NOMO-1 (cell line): ENCODE measurements at regions not wholly inside any gene's neighbourhood (a gene's known extent, or its start where the extent isn't known, plus 50 kb on each side); places are given as distances from the start of the nearest gene placed in this dataset.
"Not testable (repeated sequence)": the region's sequence is repeated elsewhere in the genome, so short reads cannot be mapped to it uniquely, and the experiment has no call there.

ENCODE experiments used
- DNase-seq, 2 experiments: peaks; one replicate each; lab custom pipeline; 2025; ENCODE audit not compliant: unreplicated experiment in 2 of 2; lab: John Stamatoyannopoulos, UW

DNA sequence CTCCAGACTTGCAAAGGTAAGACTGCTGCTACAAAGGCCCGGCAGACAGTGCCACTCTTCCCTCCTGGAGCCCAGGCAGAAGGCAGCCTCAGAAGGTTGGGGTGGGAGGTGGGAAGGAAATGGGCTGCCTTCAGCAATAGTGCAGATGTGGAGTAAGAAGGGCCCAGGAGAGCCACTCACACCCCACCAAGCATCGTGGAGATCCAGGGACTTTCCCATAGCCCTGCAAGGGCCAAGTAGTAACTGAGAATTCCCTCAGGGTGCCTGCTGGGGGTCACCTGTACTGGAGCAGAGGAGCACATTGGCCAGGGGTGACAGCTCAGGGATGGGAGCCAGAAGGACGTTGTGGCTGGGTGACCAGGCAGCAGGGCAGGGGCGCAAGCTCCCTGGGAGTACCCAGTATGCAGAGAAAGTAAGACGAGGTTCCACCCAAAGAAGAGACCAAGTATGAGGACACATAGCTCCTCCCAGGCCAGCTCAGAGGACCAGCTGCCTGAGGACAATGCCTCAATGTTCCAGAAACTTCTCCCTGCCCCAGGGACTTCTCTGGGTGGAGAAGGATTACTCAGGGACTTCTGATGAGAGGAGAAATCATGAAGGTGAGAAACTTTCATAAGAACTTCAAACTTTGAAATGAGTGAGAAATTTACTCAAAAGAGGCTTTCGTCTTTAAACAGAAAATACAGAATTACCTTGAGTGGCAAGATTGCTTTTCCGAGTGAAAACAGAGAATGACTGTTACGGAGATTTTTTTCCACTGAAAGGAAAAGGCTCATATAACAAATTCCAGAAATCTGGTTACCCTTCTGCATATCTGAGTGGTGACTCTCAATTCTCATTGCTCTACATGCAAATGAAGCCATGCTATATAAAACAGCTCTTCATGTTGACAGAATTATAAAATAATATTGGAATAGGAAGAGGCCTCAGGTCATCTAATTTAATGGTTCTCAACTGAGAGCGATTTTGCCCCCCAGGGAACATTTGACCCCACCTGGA lies 87.9 kb upstream of the TRIO start:
- no peak for DNase-seq

- DNase-seq = no peak
Observed at GRCh38 chr5:14054111-14054854, 88.9 kb upstream of the TRIO start.

- no peak for DNase-seq
Observed at GRCh38 chr5:14050821-14051220, 92.3 kb upstream of the TRIO start.

GRCh38 chr5:14048434-14048833 lies 94.7 kb upstream of the TRIO start:
- DNase-seq = no peak

DNA sequence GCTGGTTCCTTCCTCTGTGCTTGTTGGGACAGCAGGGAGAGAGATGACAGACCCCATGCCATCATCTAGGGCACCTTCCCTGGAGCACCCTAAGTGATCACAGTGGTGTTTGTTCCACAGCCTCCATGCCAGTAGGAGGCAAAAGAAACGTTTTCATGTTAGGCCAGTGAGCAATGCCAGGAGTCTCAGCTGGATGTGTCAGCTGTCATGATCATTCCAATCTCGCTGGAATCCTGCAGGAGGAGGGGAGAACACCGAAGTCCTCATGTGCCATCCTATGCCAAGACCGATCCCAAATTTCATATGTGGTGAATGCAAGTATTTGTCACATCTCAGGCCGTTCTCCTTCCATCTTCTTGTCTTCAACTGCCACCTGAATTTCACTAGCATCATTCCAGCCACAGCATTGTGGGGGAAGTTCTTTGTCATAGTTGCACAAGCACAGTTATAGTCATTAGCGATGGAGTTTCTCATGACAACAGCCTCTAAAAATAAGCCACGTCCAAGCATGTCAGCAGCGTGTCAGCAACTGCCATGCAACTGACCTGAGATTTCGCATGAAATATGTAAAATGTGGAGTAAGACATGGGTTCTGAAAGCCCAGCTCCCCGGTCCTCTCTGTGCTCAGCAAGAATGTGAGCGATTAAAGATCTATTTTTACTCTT lies 97.2 kb upstream of the DNAH5 start:
- DNase-seq = peak in 1 of 2 experiments; percentile 66

GRCh38 chr5:14040542-14040941 lies 96.1 kb upstream of the DNAH5 start:
- no peak for DNase-seq

DNA sequence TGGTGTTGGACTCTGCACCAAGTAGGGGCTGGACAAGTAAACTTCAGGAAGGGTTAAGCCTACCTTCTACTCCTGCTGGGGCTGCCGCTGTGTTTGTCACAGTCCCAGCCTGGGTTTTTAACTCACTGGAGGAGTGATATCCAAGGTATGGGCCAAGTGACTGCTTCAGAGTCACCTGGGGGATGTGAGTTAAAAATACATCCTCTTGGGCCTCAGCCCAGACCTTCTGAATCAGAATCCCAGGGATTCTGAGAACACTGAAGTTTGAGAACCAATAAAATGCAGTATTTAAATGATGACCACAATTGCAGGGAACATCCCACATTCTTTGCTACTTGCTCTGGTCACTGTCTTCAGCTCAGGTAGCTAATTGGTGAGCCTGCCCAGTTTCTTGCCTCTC lies 95.1 kb upstream of the DNAH5 start:
- DNase-seq = no peak

GRCh38 chr5:14039063-14039462 lies 94.6 kb upstream of the DNAH5 start:
- DNase-seq = no peak

DNA sequence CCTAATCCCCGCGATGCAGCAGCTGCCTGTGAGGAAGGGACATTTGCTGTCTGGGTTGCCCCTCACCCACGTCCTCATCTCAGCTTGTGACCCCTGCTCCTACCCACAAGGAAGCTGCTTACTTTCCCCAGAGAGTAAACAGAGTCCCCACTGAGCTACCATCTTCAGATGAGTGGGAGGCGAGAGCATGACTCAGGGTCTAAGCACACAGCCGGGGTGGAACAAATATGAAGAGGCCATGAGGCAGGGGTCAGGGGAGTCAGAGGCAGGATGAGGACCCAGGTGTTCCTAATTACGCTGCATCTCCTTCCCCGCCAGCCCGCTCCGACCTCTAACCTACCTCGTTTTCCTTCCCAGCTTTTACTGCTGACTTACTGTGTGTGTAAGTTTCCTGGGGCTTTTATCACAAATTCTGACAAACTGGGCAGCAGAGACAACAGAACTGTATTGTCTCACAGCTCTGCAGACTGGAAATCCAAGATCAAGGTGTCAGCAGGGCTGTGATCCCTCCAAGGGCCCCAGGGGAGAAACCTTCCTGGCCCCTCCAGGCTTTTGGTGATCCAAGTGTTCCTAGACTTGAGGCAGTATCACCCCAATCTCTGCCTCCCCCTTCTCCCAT lies 94.0 kb upstream of the DNAH5 start:
- no peak for DNase-seq

- DNase-seq = no peak
Observed at GRCh38 chr5:14036947-14037346, 92.5 kb upstream of the DNAH5 start.

- no peak for DNase-seq
Observed at GRCh38 chr5:14036514-14036913, 92.0 kb upstream of the DNAH5 start.

- peak; percentile 20 to 85 for DNase-seq
Observed at GRCh38 chr5:14035859-14036503, 91.5 kb upstream of the DNAH5 start.

DNA sequence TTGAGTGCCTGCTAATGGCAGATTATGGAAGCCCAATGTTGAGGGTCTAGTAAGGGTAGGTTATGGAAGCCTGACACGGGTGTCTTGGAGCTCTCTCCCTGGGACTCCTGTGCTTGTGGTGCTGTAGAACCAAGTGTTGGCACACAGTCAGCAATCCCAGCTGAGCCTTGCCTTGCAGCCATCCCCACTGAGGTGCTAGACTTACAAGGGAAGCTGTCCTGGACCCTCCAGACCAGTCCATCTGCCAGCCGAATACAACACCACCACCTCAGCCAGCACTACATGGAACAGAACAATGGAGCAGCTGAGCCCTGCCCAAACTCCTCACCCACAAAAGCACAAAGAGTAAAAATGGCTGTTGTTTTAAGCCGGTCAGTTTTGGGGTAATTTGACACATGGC lies 90.5 kb upstream of the DNAH5 start:
- no peak for DNase-seq

GRCh38 chr5:14032918-14033317 lies 88.4 kb upstream of the DNAH5 start:
- no peak for DNase-seq

- no peak for DNase-seq
Observed at GRCh38 chr5:14028938-14029584, 84.6 kb upstream of the DNAH5 start.

- no peak for DNase-seq
Observed at GRCh38 chr5:14028188-14028587, 83.7 kb upstream of the DNAH5 start.

GRCh38 chr5:14025569-14026286 lies 81.2 kb upstream of the DNAH5 start:
- DNase-seq = no peak

DNA sequence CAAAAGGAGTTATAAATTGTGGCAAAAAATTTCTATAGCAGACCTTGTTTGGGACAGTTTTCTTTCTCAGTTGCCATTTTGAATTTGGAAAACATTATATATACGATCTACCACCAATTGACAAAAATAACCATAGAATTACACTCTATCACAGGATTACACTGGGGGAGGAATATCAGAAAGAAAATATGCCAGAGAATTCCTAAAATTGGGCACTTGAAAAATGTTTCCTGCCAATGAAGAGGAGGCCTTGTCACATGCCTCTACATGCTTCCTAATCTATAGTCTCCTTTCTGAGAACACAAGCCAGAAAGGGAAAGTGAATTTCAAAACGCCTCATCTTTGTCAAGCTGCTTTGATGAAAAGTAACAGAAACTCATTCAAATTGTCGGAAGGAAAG lies 78.5 kb upstream of the DNAH5 start:
- no peak for DNase-seq

DNA sequence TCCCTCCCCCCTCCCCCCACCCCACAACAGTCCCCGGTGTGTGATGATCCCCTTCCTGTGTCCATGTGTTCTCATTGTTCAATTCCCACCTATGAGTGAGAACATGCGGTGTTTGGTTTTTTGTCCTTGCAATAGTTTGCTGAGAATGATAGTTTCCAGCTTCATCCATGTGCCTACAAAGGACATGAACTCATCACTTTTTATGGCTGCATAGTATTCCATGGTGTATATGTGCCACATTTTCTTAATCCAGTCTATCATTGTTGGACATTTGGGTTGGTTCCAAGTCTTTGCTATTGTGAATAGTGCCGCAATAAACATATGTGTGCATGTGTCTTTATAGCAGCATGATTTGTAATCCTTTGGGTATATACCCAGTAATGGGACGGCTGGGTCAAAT lies 76.5 kb upstream of the DNAH5 start:
- not testable (repeated sequence) for DNase-seq
